Epithelial cell of proximal tubule (primary cell): ENCODE measurements at regions not wholly inside any gene's neighbourhood (a gene's known extent, or its start where the extent isn't known, plus 50 kb on each side); places are given as distances from the start of the nearest gene placed in this dataset.

Source experiments
- DNase-seq: peaks from one replicate; pipeline ENCODE4 v3.0.0-alpha.2; 2011; ENCODE audit warnings: low read depth
- H3K4me3 ChIP-seq: 2 replicates; pipeline ENCODE4 v1.5.1; 2011; ENCODE audit warnings: low read depth, mild to moderate bottlenecking, low read length
- CTCF ChIP-seq: conservative IDR thresholded peaks from 2 replicates; pipeline ENCODE4 v1.5.1; 2012; ENCODE audit warnings: low read depth, mild to moderate bottlenecking, low read length

- TF ChIP-seq CTCF, result no peak
- no peak overlapping the region for H3K4me3 ChIP-seq
- no peak for DNase-seq
Observed at GRCh38 chr14:71647086-71647784, 285.0 kb upstream of the RGS6 start.

- TF ChIP-seq CTCF, result no peak
- H3K4me3 ChIP-seq, result no peak overlapping the region
- no peak for DNase-seq
Observed at GRCh38 chr14:71648725-71649124, 283.5 kb upstream of the RGS6 start.

GRCh38 chr14:71650187-71650755 is 282.0 kb upstream of the RGS6 start:
- DNase-seq, result no peak
- no peak overlapping the region for H3K4me3 ChIP-seq
- no peak for TF ChIP-seq CTCF

GRCh38 chr14:71651228-71651627 is 281.0 kb upstream of the RGS6 start:
- peak; percentile 12 for DNase-seq
- no peak for TF ChIP-seq CTCF
- no peak overlapping the region for H3K4me3 ChIP-seq

- TF ChIP-seq CTCF, result no peak
- no peak overlapping the region for H3K4me3 ChIP-seq
- no peak for DNase-seq
Observed at GRCh38 chr14:71652368-71652767, 279.9 kb upstream of the RGS6 start.

- DNase-seq, result no peak
Observed at GRCh38 chr14:71654810-71655209, 277.4 kb upstream of the RGS6 start.

More at GRCh38 chr14:71654810-71655209, 277.4 kb upstream of the RGS6 start:
- no peak overlapping the region for H3K4me3 ChIP-seq
- no peak for TF ChIP-seq CTCF
